SK-N-SH treated with all-trans-retinoic acid at 6 μM for 48 hours (cell line): ENCODE measurements at regions not wholly inside any gene's neighbourhood (a gene's known extent, or its start where the extent isn't known, plus 50 kb on each side); places are given as distances from the start of the nearest gene placed in this dataset.

ENCODE experiments used
- CSDC2 ChIP-seq: fragments of 250-450 bp; sonication (Bioruptor Pico); IDR thresholded peaks from 2 replicates; pipeline ENCODE4 v1.5.0; 2020; ENCODE audit warnings: mild to moderate bottlenecking, moderate library complexity
- GLIS3 ChIP-seq: fragments of 250-450 bp; sonication (Bioruptor Pico); IDR thresholded peaks from 2 replicates; pipeline ENCODE4 v1.5.0; 2020; ENCODE audit warnings: mild to moderate bottlenecking, moderate library complexity
- ISL1 ChIP-seq: fragments of 250-450 bp; sonication (Bioruptor Pico); IDR thresholded peaks from 2 replicates; pipeline ENCODE4 v2.1.2; 2022; ENCODE audit warnings: mild to moderate bottlenecking, moderate library complexity
- OSR1 ChIP-seq: fragments of 250-450 bp; sonication (Bioruptor Pico); IDR thresholded peaks from 2 replicates; pipeline ENCODE4 v1.8.0; 2022; ENCODE audit warnings: moderate library complexity, mild to moderate bottlenecking, inconsistent platforms
- PATZ1 ChIP-seq: fragments of 250-450 bp; sonication (Bioruptor Pico); IDR thresholded peaks from 2 replicates; pipeline ENCODE4 v1.8.0; 2020; ENCODE audit warnings: mild to moderate bottlenecking, moderate library complexity, borderline replicate concordance
- PPARA ChIP-seq: fragments of 250-450 bp; sonication (Bioruptor Pico); IDR thresholded peaks from 2 replicates; pipeline ENCODE4 v1.5.0; 2020; ENCODE audit warnings: mild to moderate bottlenecking, borderline replicate concordance
- RARB ChIP-seq: fragments of 250-450 bp; sonication (Bioruptor Pico); IDR thresholded peaks from 2 replicates; pipeline ENCODE4 v1.8.0; 2021; ENCODE audit warnings: mild to moderate bottlenecking, moderate library complexity
- TCF4 ChIP-seq: fragments of 250-450 bp; sonication (Bioruptor Pico); IDR thresholded peaks from 2 replicates; pipeline ENCODE4 v1.8.0; 2021; ENCODE audit warnings: mild to moderate bottlenecking, moderate library complexity, borderline replicate concordance
- TOX ChIP-seq: fragments of 250-450 bp; sonication (Bioruptor Pico); IDR thresholded peaks from 2 replicates; pipeline ENCODE4 v1.8.0; 2021; ENCODE audit warnings: mild to moderate bottlenecking, moderate library complexity, borderline replicate concordance
- ZFP3 ChIP-seq: fragments of 250-450 bp; sonication (Bioruptor Pico); IDR thresholded peaks from 2 replicates; pipeline ENCODE4 v1.5.0; 2020; ENCODE audit warnings: mild to moderate bottlenecking, moderate library complexity
- ZFP30 ChIP-seq: fragments of 450-650 bp; formaldehyde crosslinking; IDR thresholded peaks from 2 replicates; pipeline ENCODE4 v1.5.0; 2022; ENCODE audit warnings: mild to moderate bottlenecking, moderate library complexity
- ZNF565 ChIP-seq: fragments of 450-650 bp; formaldehyde crosslinking; conservative IDR thresholded peaks from 2 replicates; pipeline ENCODE4 v1.5.0; 2020; ENCODE audit warnings: low read depth, mild to moderate bottlenecking, moderate library complexity
- TF ChIP-seq, protein P1 (sequence below): fragments of 250-450 bp; sonication (Bioruptor Pico); IDR thresholded peaks from 2 replicates; pipeline ENCODE4 v1.8.0; 2021; ENCODE audit warnings: low read depth, mild to moderate bottlenecking, moderate library complexity, borderline replicate concordance

- TF ChIP-seq CSDC2 (CRISPR knock-in tag): no peak
- no peak for TF ChIP-seq ZFP3 (CRISPR knock-in tag)
- no peak for TF ChIP-seq TCF4 (CRISPR knock-in tag)
- TF ChIP-seq ZNF565 (CRISPR knock-in tag): no peak
- TF ChIP-seq TOX: no peak
- no peak for TF ChIP-seq PATZ1
- TF ChIP-seq PPARA (CRISPR knock-in tag): no peak
- TF ChIP-seq OSR1: no peak
- TF ChIP-seq ZFP30: no peak
- no peak for TF ChIP-seq ISL1
- no peak for TF ChIP-seq GLIS3
- no peak for TF ChIP-seq RARB (CRISPR knock-in tag)
- TF ChIP-seq, protein P1, sequence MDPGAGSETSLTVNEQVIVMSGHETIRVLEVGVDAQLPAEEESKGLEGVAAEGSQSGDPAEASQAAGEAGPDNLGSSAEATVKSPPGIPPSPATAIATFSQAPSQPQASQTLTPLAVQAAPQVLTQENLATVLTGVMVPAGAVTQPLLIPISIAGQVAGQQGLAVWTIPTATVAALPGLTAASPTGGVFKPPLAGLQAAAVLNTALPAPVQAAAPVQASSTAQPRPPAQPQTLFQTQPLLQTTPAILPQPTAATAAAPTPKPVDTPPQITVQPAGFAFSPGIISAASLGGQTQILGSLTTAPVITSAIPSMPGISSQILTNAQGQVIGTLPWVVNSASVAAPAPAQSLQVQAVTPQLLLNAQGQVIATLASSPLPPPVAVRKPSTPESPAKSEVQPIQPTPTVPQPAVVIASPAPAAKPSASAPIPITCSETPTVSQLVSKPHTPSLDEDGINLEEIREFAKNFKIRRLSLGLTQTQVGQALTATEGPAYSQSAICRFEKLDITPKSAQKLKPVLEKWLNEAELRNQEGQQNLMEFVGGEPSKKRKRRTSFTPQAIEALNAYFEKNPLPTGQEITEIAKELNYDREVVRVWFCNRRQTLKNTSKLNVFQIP (CRISPR knock-in tag): no peak
Observed at GRCh38 chr5:173451031-173451430, 122.8 kb upstream of the STC2 start.
